Endodermal cell (in vitro differentiated cells): ENCODE measurements at regions not wholly inside any gene's neighbourhood (a gene's known extent, or its start where the extent isn't known, plus 50 kb on each side); places are given as distances from the start of the nearest gene placed in this dataset.

ENCODE experiments used
- DNase-seq: peaks from one replicate; pipeline ENCODE4 v3.0.0-alpha.2; 2017
- H3K27ac ChIP-seq: 2 replicates; pipeline ENCODE4 v1.5.1; 2013; ENCODE audit warnings: mild to moderate bottlenecking, low read depth, low read length, moderate library complexity
- H3K27me3 ChIP-seq: 2 replicates; pipeline ENCODE4 v1.6.1; 2013; ENCODE audit warnings: mild to moderate bottlenecking, low read length, moderate library complexity; ENCODE audit not compliant: insufficient read depth, control insufficient read depth, poor library complexity, severe bottlenecking
- H3K36me3 ChIP-seq: 2 replicates; pipeline ENCODE4 v1.7.0; 2013; ENCODE audit warnings: mild to moderate bottlenecking, low read length, moderate library complexity; ENCODE audit not compliant: control insufficient read depth, insufficient read depth
- H3K4me1 ChIP-seq: one replicate; pipeline ENCODE4 v1.7.0; 2013; ENCODE audit warnings: low read length; ENCODE audit not compliant: control insufficient read depth, insufficient read depth
- H3K4me3 ChIP-seq: 2 replicates; pipeline ENCODE4 v1.5.1; 2013; ENCODE audit warnings: mild to moderate bottlenecking, low read length, moderate library complexity
- H3K9ac ChIP-seq: 2 replicates; pipeline ENCODE4 v1.6.1; 2013; ENCODE audit warnings: mild to moderate bottlenecking, low read length, moderate library complexity; ENCODE audit not compliant: poor library complexity, severe bottlenecking; ENCODE audit errors: extremely low read depth
- H3K9me3 ChIP-seq: 2 replicates; pipeline ENCODE4 v1.6.1; 2013; ENCODE audit warnings: mild to moderate bottlenecking, low read length, moderate library complexity; ENCODE audit not compliant: control insufficient read depth
- H3K27ac Mint-ChIP-seq: 2 replicates; pipeline ENCODE4 v1.8.0; 2020; ENCODE audit warnings: mixed read lengths
- H3K27me3 Mint-ChIP-seq: 2 replicates; pipeline ENCODE4 v1.8.0; 2021; ENCODE audit warnings: mild to moderate bottlenecking, mixed read lengths; ENCODE audit not compliant: insufficient read depth
- H3K36me3 Mint-ChIP-seq: 2 replicates; pipeline ENCODE4 v1.8.0; 2020; ENCODE audit warnings: low read depth, mixed read lengths
- H3K4me1 Mint-ChIP-seq: 2 replicates; pipeline ENCODE4 v1.8.0; 2020; ENCODE audit warnings: mixed read lengths
- H3K4me3 Mint-ChIP-seq: 2 replicates; pipeline ENCODE4 v1.8.0; 2020; ENCODE audit warnings: mild to moderate bottlenecking, moderate library complexity, mixed read lengths
- H3K9me3 Mint-ChIP-seq: 2 replicates; pipeline ENCODE4 v1.8.0; 2020; ENCODE audit warnings: mild to moderate bottlenecking, mixed read lengths
- CTCF ChIP-seq: fragments of 200-600 bp; sonication (generic); conservative IDR thresholded peaks from 2 replicates; pipeline ENCODE4 v1.5.0; 2021; ENCODE audit warnings: antibody characterized with exemption, mild to moderate bottlenecking
- WGBS, 2 experiments: methylation state at CpG; one replicate each; pipeline versions ENCODE4 v1.1.5 to v1.1.7; 2013; ENCODE audit warnings: missing lambda C conversion rate in 2 of 2, mixed read lengths in 1 of 2; ENCODE audit not compliant: insufficient coverage in 1 of 2, insufficient read length in 1 of 2; 5-methylcytosine and 5-hydroxymethylcytosine counted together

- 75% methylated on average over 1 of the region's 1 CpG; no CpG with 5 or more reads in 1 of the 2 experiments for WGBS, 2 experiments
- H3K36me3 ChIP-seq: no peaks in the 10 kb centered on the region
- H3K4me1 ChIP-seq: no peaks in the 10 kb centered on the region
- no peak overlapping the region for H3K9ac ChIP-seq
- Mint-ChIP-seq H3K27ac (no peak overlapping the region), H3K9me3 (peaks cover 16% of the 10 kb centered on the region), H3K27me3 (no peaks in the 10 kb centered on the region), H3K4me3 (no peak overlapping the region), H3K36me3 (no peaks in the 10 kb centered on the region), H3K4me1 (peaks cover 2% of the 10 kb centered on the region)
- H3K27me3 ChIP-seq: no peaks in the 10 kb centered on the region
- H3K9me3 ChIP-seq: peaks cover 12% of the 10 kb centered on the region
- no peak for DNase-seq
- no peak overlapping the region for H3K4me3 ChIP-seq
- no peak for TF ChIP-seq CTCF
- no peak overlapping the region for H3K27ac ChIP-seq
These were observed 1497.6 kb downstream of the OTOL1 start for GRCh38 chr3:162994165-162994564.

DNA sequence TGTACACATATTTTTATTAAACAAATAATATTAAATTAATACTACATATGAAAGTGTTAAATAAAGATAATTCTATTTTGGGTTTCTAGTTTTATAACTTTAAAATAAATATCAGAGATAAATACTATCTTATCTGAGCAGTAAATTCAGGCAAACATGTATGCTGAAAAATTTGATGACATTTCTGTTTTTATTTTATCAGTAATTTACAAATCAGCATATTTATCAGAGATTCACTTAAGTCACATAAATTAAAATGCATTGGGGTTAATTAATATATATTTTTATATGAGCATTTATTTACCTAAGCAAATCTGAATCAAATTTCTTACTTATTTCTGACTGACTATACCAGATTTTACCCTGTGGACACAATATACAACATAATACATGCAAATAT, 1499.8 kb downstream of the OTOL1 start:
- H3K4me3 ChIP-seq: no peak overlapping the region
- peaks cover 16% of the 10 kb centered on the region for H3K9me3 Mint-ChIP-seq
- H3K27ac ChIP-seq: no peak overlapping the region
- no peaks in the 10 kb centered on the region for H3K27me3 Mint-ChIP-seq
- no peaks in the 10 kb centered on the region for H3K36me3 Mint-ChIP-seq
- no peaks in the 10 kb centered on the region for H3K27me3 ChIP-seq
- H3K36me3 ChIP-seq: no peaks in the 10 kb centered on the region
- no peak for DNase-seq
- H3K4me1 Mint-ChIP-seq: peaks cover 2% of the 10 kb centered on the region
- no peak overlapping the region for H3K27ac Mint-ChIP-seq
- H3K4me3 Mint-ChIP-seq: no peak overlapping the region
- TF ChIP-seq CTCF: no peak
- H3K9me3 ChIP-seq: peaks cover 12% of the 10 kb centered on the region
- H3K4me1 ChIP-seq: no peaks in the 10 kb centered on the region
- no peak overlapping the region for H3K9ac ChIP-seq

GRCh38 chr3:162998205-162998604, 1501.6 kb downstream of the OTOL1 start:
- TF ChIP-seq CTCF: no peak
- no peaks in the 10 kb centered on the region for H3K27me3 ChIP-seq
- Mint-ChIP-seq H3K27ac (no peak overlapping the region), H3K4me3 (no peak overlapping the region), H3K36me3 (no peaks in the 10 kb centered on the region), H3K9me3 (peaks cover 15% of the 10 kb centered on the region), H3K27me3 (no peaks in the 10 kb centered on the region), H3K4me1 (peaks cover 2% of the 10 kb centered on the region)
- no peaks in the 10 kb centered on the region for H3K4me1 ChIP-seq
- no peak overlapping the region for H3K4me3 ChIP-seq
- DNase-seq: no peak
- H3K27ac ChIP-seq: no peak overlapping the region
- peaks cover 12% of the 10 kb centered on the region for H3K9me3 ChIP-seq
- H3K9ac ChIP-seq: no peak overlapping the region
- H3K36me3 ChIP-seq: no peaks in the 10 kb centered on the region
